RWPE2 (cell line): ENCODE measurements at regions not wholly inside any gene's neighbourhood (a gene's known extent, or its start where the extent isn't known, plus 50 kb on each side); places are given as distances from the start of the nearest gene placed in this dataset.

Source experiments
- ATAC-seq: fragments of 200-7000 bp; cut with Tn5 transposase; 3 replicates; pipeline ENCODE4 v1.9.1; 2021; ENCODE audit warnings: low read depth
- DNase-seq: peaks from one replicate; pipeline ENCODE4 v3.0.0-alpha.2; 2020; ENCODE audit warnings: low spot score
- H3K27ac ChIP-seq: fragments of 450-650 bp; 2 replicates; pipeline ENCODE4 v1.5.1; 2017; ENCODE audit warnings: mild to moderate bottlenecking; ENCODE audit not compliant: poor library complexity, severe bottlenecking
- H3K27me3 ChIP-seq: fragments of 250-450 bp; sonication (Bioruptor Pico); 2 replicates; pipeline ENCODE4 v1.5.1; 2021; ENCODE audit warnings: mild to moderate bottlenecking, moderate library complexity; ENCODE audit not compliant: insufficient read depth, poor library complexity, severe bottlenecking
- H3K36me3 ChIP-seq: fragments of 250-450 bp; sonication (Bioruptor Pico); 2 replicates; pipeline ENCODE4 v1.5.1; 2020; ENCODE audit warnings: low read depth, mild to moderate bottlenecking, moderate library complexity
- H3K4me1 ChIP-seq: fragments of 250-450 bp; sonication (Bioruptor Pico); 2 replicates; pipeline ENCODE4 v1.5.1; 2021; ENCODE audit warnings: mild to moderate bottlenecking, moderate library complexity; ENCODE audit not compliant: insufficient read depth, poor library complexity, severe bottlenecking
- H3K4me3 ChIP-seq: fragments of 250-450 bp; sonication (Bioruptor Pico); 2 replicates; pipeline ENCODE4 v1.5.1; 2021; ENCODE audit warnings: mild to moderate bottlenecking, moderate library complexity; ENCODE audit not compliant: severe bottlenecking
- H3K9me3 ChIP-seq: fragments of 250-450 bp; sonication (Bioruptor Pico); 2 replicates; pipeline ENCODE4 v1.5.1; 2021; ENCODE audit warnings: mild to moderate bottlenecking, moderate library complexity; ENCODE audit not compliant: severe bottlenecking
- CTCF ChIP-seq: fragments of 450-650 bp; IDR thresholded peaks from one replicate; pipeline ENCODE4 v1.5.1; 2017; ENCODE audit warnings: mild to moderate bottlenecking, moderate library complexity; ENCODE audit not compliant: poor library complexity, severe bottlenecking

- H3K27me3 ChIP-seq, result no peaks in the 10 kb centered on the region
- DNase-seq, result no peak
- no peak for ATAC-seq
- no peak overlapping the region for H3K4me3 ChIP-seq
- H3K4me1 ChIP-seq, result peaks cover 30% of the 10 kb centered on the region
- no peak for TF ChIP-seq CTCF
- H3K9me3 ChIP-seq, result no peaks in the 10 kb centered on the region
- no peaks in the 10 kb centered on the region for H3K36me3 ChIP-seq
- no peak overlapping the region for H3K27ac ChIP-seq
Observed at GRCh38 chr5:148953711-148954110, 109.2 kb downstream of the SH3TC2 start.
